Ovary (tissue), 7 donors: ENCODE measurements at regions not wholly inside any gene's neighbourhood (a gene's known extent, or its start where the extent isn't known, plus 50 kb on each side); places are given as distances from the start of the nearest gene placed in this dataset.

ENCODE experiments used
- DNase-seq, 5 donors: peaks; one replicate each; pipeline ENCODE4 v3.0.0-alpha.2; 2019 to 2020
- H3K27ac ChIP-seq, 2 donors: fragments of 200-600 bp; one replicate each; pipeline versions ENCODE4 v1.5.1 to v1.8.0; 2019 to 2022
- H3K27me3 ChIP-seq: fragments of 200-600 bp; one replicate; pipeline ENCODE4 v1.8.0; 2022
- H3K36me3 ChIP-seq: fragments of 200-600 bp; sonication (generic); one replicate; pipeline ENCODE4 v1.5.1; 2019
- H3K4me1 ChIP-seq: one replicate; pipeline ENCODE4 v1.8.1; 2013; ENCODE audit warnings: mild to moderate bottlenecking, moderate library complexity; ENCODE audit not compliant: insufficient read depth
- H3K4me3 ChIP-seq: fragments of 200-600 bp; sonication (generic); one replicate; pipeline ENCODE4 v1.5.1; 2017
- H3K9me3 ChIP-seq, 2 donors: fragments of 200-600 bp in 1 of 2; sonication (generic) in 1 of 2; one replicate each; pipeline versions ENCODE4 v1.5.1 to v1.8.1; 2013 to 2019; ENCODE audit warnings: mild to moderate bottlenecking in 1 of 2, moderate library complexity in 1 of 2
- CTCF ChIP-seq, 3 donors: fragments of 450-650 bp in 2 of 3; fragments of 200-600 bp in 1 of 3; IDR thresholded peaks; one replicate each; pipeline versions ENCODE4 v1.5.1 to v1.8.0; 2016 to 2022; ENCODE audit warnings: antibody characterized with exemption in 3 of 3, mild to moderate bottlenecking in 1 of 3
- EP300 ChIP-seq: sonication (generic); formaldehyde crosslinking; IDR thresholded peaks from one replicate; pipeline ENCODE4 v1.6.1; 2017; ENCODE audit warnings: antibody characterized with exemption
- POLR2A ChIP-seq: fragments of 450-650 bp; IDR thresholded peaks from one replicate; pipeline ENCODE4 v1.6.1; 2017; ENCODE audit warnings: antibody characterized with exemption, mild to moderate bottlenecking, moderate library complexity
- WGBS, 3 donors: extraction: QIAGEN DNeasy Blood & Tissue Kit in 1 of 3; methylation state at CpG; one replicate each; pipeline versions ENCODE4 v1.1.5 to v1.1.7; 2013 to 2017; 5-methylcytosine and 5-hydroxymethylcytosine counted together
- intact Hi-C, 4 donors: fragments of 100-400 bp; cut with DNase I; formaldehyde crosslinking; loops; one replicate each; pipeline versions ENCODE4 v1.11.0 to v1.15.1; 2022 to 2023
- donor health status: DM: no; HTN: no; CAD: no; lungs with moderate emphysema.
- donor health status: DM: no; HTN: no; CAD: no.
- donor health status: Bipolar disorder and iron deficiency.
- donor health status: DM: no; HTN: no; CAD: no.
- donor health status: DM: yes; HTN: yes; CAD: no.

GRCh38 chrX:128884430-128884829 lies 638.9 kb downstream of the SMARCA1 start:
- intact Hi-C loops: no loop called here
- no peaks in the 10 kb centered on the region for H3K27me3 ChIP-seq
- no peak overlapping the region for H3K4me3 ChIP-seq
- no peaks in the 10 kb centered on the region for H3K9me3 ChIP-seq
- H3K4me1 ChIP-seq: no peaks in the 10 kb centered on the region
- no peak overlapping the region for H3K27ac ChIP-seq
- DNase-seq: no peak
- TF ChIP-seq CTCF (IDR thresholded peaks at IDR 0.05): no peak
- TF ChIP-seq EP300: no peak
- TF ChIP-seq POLR2A: no peak
- no peaks in the 10 kb centered on the region for H3K36me3 ChIP-seq
- WGBS, 3 donors: 70 to 82% (median 81%) methylated on average over 2 of the region's 2 CpGs

DNA sequence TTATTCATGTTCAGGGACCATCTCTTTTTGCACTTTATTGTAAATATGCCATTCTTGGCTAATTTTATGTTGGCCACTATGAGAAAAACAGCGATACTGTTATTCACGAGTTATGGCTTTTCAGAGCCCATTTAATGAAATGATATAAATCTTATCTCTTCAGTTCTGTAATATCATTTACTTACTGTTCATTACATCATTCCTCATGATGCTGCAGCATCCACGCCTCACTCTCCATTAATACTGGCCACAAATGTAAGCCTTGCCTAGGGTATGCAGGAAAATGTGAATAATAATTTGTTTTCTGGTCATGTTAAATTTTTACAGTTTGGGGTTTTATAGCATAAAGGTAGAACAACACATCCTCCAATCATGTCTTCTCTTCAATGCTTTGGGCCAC lies 639.6 kb downstream of the SMARCA1 start:
- no peak for DNase-seq
- intact Hi-C loops: no loop called here
- Histone ChIP-seq H3K36me3 (no peaks in the 10 kb centered on the region), H3K27ac (no peak overlapping the region), H3K9me3 (no peaks in the 10 kb centered on the region), H3K4me3 (no peak overlapping the region), H3K27me3 (no peaks in the 10 kb centered on the region), H3K4me1 (no peaks in the 10 kb centered on the region)
- WGBS, 3 donors: 75 to 78% (median 76%) methylated on average over 3 of the region's 3 CpGs
- TF ChIP-seq EP300: no peak
- TF ChIP-seq CTCF (IDR thresholded peaks at IDR 0.05): no peak
- TF ChIP-seq POLR2A: no peak

- intact Hi-C loops: no loop called here
- no peaks in the 10 kb centered on the region for H3K4me1 ChIP-seq
- TF ChIP-seq POLR2A (no peak), EP300 (no peak), CTCF (IDR thresholded peaks at IDR 0.05) (no peak)
These were observed 652.9 kb downstream of the SMARCA1 start for GRCh38 chrX:128870361-128870760.

DNA sequence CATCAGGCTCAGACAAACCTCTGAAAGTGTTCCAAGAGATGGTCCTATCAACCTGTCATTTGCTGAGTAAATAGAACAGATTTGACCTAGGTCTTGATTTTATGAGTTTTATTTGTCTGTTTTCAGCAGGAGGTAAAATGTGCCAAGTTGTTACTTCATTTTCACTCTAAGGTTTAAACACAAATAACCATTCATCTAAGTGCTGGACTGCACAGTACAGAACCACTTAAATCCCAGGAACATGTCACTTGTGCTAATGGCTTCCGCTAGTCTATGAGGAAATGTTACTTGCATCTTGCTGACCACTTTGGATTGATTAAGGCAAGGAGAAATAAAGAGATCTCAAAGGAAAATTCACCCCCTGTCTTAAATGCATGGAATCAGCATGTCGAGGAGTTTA lies 660.7 kb downstream of the SMARCA1 start:
- WGBS, 3 donors: 72 to 77% (median 75%) methylated on average over 2 of the region's 2 CpGs

More at GRCh38 chrX:128870361-128870760, 652.9 kb downstream of the SMARCA1 start:
- DNase-seq: no peak
- H3K4me3 ChIP-seq: no peak overlapping the region
- no peaks in the 10 kb centered on the region for H3K27me3 ChIP-seq
- H3K9me3 ChIP-seq: no peaks in the 10 kb centered on the region
- H3K36me3 ChIP-seq: no peaks in the 10 kb centered on the region
- H3K27ac ChIP-seq: no peak overlapping the region

More for the DNA sequence above, 660.7 kb downstream of the SMARCA1 start:
- H3K36me3 ChIP-seq: no peaks in the 10 kb centered on the region
- H3K9me3 ChIP-seq: no peaks in the 10 kb centered on the region
- DNase-seq: no peak
- no peaks in the 10 kb centered on the region for H3K4me1 ChIP-seq
- TF ChIP-seq CTCF (IDR thresholded peaks at IDR 0.05) (no peak), EP300 (no peak), POLR2A (no peak)
- no peaks in the 10 kb centered on the region for H3K27me3 ChIP-seq
- no peak overlapping the region for H3K27ac ChIP-seq
- intact Hi-C loops: no loop called here
- H3K4me3 ChIP-seq: no peak overlapping the region
